CD14-positive monocyte (primary cell): ENCODE measurements at regions not wholly inside any gene's neighbourhood (a gene's known extent, or its start where the extent isn't known, plus 50 kb on each side); places are given as distances from the start of the nearest gene placed in this dataset.

Experiments
- DNase-seq, 3 donors: peaks; one replicate each; pipeline ENCODE4 v3.0.0-alpha.2; 2011 to 2022
- H2AFZ ChIP-seq: 2 replicates; pipeline ENCODE4 v1.6.0; 2012; ENCODE audit warnings: mild to moderate bottlenecking, low read depth, low read length, inconsistent platforms; ENCODE audit not compliant: insufficient read depth, poor library complexity, severe bottlenecking
- H3K27ac ChIP-seq, 2 donors: 1 replicate in 1 of 2; 2 replicates in 1 of 2; pipeline ENCODE4 v1.5.1; 2012 to 2013; ENCODE audit warnings: low read length in 2 of 2, control low read depth in 1 of 2, inconsistent platforms in 1 of 2, low read depth in 1 of 2, mild to moderate bottlenecking in 1 of 2
- H3K27me3 ChIP-seq, 2 donors: one replicate each; pipeline versions ENCODE4 v1.6.0 to v1.6.1; 2011 to 2013; ENCODE audit warnings: low read length in 2 of 2; ENCODE audit not compliant: control insufficient read depth in 2 of 2, insufficient read depth in 2 of 2
- H3K36me3 ChIP-seq, 2 donors: replicated peaks in 1 of 2; 1 replicate in 1 of 2; 2 replicates in 1 of 2; pipeline versions ENCODE4 v1.5.1 to v1.6.1; 2012 to 2013; ENCODE audit warnings: low read length in 2 of 2, control low read depth in 1 of 2, inconsistent platforms in 1 of 2, mild to moderate bottlenecking in 1 of 2; ENCODE audit not compliant: insufficient read depth in 2 of 2, control insufficient read depth in 1 of 2
- H3K4me1 ChIP-seq, 2 donors: 1 replicate in 1 of 2; 2 replicates in 1 of 2; pipeline versions ENCODE4 v1.5.1 to v1.6.1; 2012 to 2013; ENCODE audit warnings: low read length in 2 of 2, control low read depth in 1 of 2, inconsistent platforms in 1 of 2, mild to moderate bottlenecking in 1 of 2, moderate library complexity in 1 of 2; ENCODE audit not compliant: insufficient read depth in 2 of 2, control insufficient read depth in 1 of 2
- H3K4me2 ChIP-seq: replicated peaks from 2 replicates; pipeline ENCODE3; 2012; ENCODE audit warnings: low read length, moderate library complexity, mild to moderate bottlenecking; ENCODE audit not compliant: poor library complexity, severe bottlenecking; ENCODE audit errors: extremely low read depth
- H3K4me3 ChIP-seq, 3 experiments: fragments of 200-600 bp in 1 of 3; sonication (generic) in 1 of 3; replicated peaks in 1 of 3; 1 replicate in 2 of 3; 2 replicates in 1 of 3; pipeline ENCODE4 v1.5.1; 2011 to 2013; ENCODE audit warnings: low read length in 3 of 3, mild to moderate bottlenecking in 3 of 3, control low read depth in 2 of 3, low read depth in 2 of 3, inconsistent platforms in 1 of 3, moderate library complexity in 1 of 3
- H3K79me2 ChIP-seq: 2 replicates; pipeline ENCODE4 v1.6.0; 2012; ENCODE audit warnings: mild to moderate bottlenecking, control low read depth, inconsistent platforms, low read length, moderate library complexity; ENCODE audit not compliant: insufficient read depth
- H3K9ac ChIP-seq: 2 replicates; pipeline ENCODE4 v1.6.0; 2017; ENCODE audit warnings: low read length, mild to moderate bottlenecking; ENCODE audit not compliant: insufficient read depth, poor library complexity, severe bottlenecking
- H3K9me3 ChIP-seq, 2 donors: replicated peaks in 1 of 2; 1 replicate in 1 of 2; 2 replicates in 1 of 2; pipeline versions ENCODE4 v1.5.1 to v1.6.1; 2012 to 2013; ENCODE audit warnings: low read length in 2 of 2, control low read depth in 1 of 2; ENCODE audit not compliant: control insufficient read depth in 1 of 2, insufficient read depth in 1 of 2
- H4K20me1 ChIP-seq: 2 replicates; pipeline ENCODE4 v1.6.0; 2012; ENCODE audit warnings: mild to moderate bottlenecking, low read length, control low read depth, moderate library complexity; ENCODE audit not compliant: insufficient read depth
- H3K27ac Mint-ChIP-seq, 7 donors: one replicate each; pipeline ENCODE4 v1.8.0; 2020; ENCODE audit warnings: mild to moderate bottlenecking in 7 of 7, mixed read lengths in 7 of 7, moderate library complexity in 6 of 7, inconsistent platforms in 2 of 7
- H3K27me3 Mint-ChIP-seq, 3 donors: one replicate each; pipeline ENCODE4 v1.8.0; 2021 to 2022; ENCODE audit warnings: low read depth in 3 of 3, mild to moderate bottlenecking in 3 of 3, mixed read lengths in 3 of 3, moderate library complexity in 3 of 3, inconsistent platforms in 1 of 3
- H3K36me3 Mint-ChIP-seq, 2 donors: one replicate each; pipeline ENCODE4 v1.8.0; 2020; ENCODE audit warnings: mixed read lengths in 2 of 2, inconsistent platforms in 1 of 2, mild to moderate bottlenecking in 1 of 2
- H3K4me1 Mint-ChIP-seq: one replicate; pipeline ENCODE4 v1.8.0; 2020; ENCODE audit warnings: mild to moderate bottlenecking, mixed read lengths
- H3K4me3 Mint-ChIP-seq, 2 donors: one replicate each; pipeline ENCODE4 v1.8.0; 2020; ENCODE audit warnings: mild to moderate bottlenecking in 2 of 2, mixed read lengths in 2 of 2, moderate library complexity in 1 of 2
- H3K9me3 Mint-ChIP-seq, 7 donors: one replicate each; pipeline ENCODE4 v1.8.0; 2020 to 2022; ENCODE audit warnings: mixed read lengths in 7 of 7, mild to moderate bottlenecking in 6 of 7, moderate library complexity in 6 of 7, inconsistent platforms in 2 of 7
- CTCF ChIP-seq: fragments of 200-600 bp; IDR thresholded peaks from one replicate; pipeline ENCODE4 v1.8.0; 2022; ENCODE audit warnings: antibody characterized with exemption, mild to moderate bottlenecking
- WGBS: methylation state at CpG from one replicate; pipeline ENCODE4 v1.1.5; 2013; ENCODE audit warnings: missing lambda C conversion rate; ENCODE audit not compliant: insufficient coverage; 5-methylcytosine and 5-hydroxymethylcytosine counted together
- intact Hi-C, 2 donors: fragments of 100-400 bp; cut with micrococcal nuclease; formaldehyde crosslinking; loops; one replicate each; pipeline versions ENCODE4 v1.15.0 to v1.15.1; 2023

- Histone ChIP-seq H4K20me1 (no peaks in the 10 kb centered on the region), H3K4me1 (peaks cover 8 to 16% of the 10 kb centered on the region in 2 donors), H3K4me3 (no peak overlapping the region), H3K36me3 (no peaks in the 10 kb centered on the region), H2AFZ (no peak overlapping the region), H3K9ac (no peak overlapping the region), H3K79me2 (no peaks in the 10 kb centered on the region), H3K27ac (no peak overlapping the region), H3K27me3 (no peaks in the 10 kb centered on the region), H3K9me3 (peaks cover 0 to 7% of the 10 kb centered on the region in 2 donors), H3K4me2 (no peak overlapping the region)
- Mint-ChIP-seq H3K27ac (no peak overlapping the region), H3K4me3 (no peak overlapping the region), H3K4me1 (peaks cover 18% of the 10 kb centered on the region), H3K36me3 (no peaks in the 10 kb centered on the region), H3K27me3 (peaks cover 0 to 12% (median 2%) of the 10 kb centered on the region in 3 donors), H3K9me3 (peaks cover 3 to 16% (median 9%) of the 10 kb centered on the region in 7 donors)
- no peak for TF ChIP-seq CTCF
- intact Hi-C loops = no loop called here
- DNase-seq = no peak
- no CpG with 5 or more reads among the region's 1 CpG for WGBS
These were observed 107.0 kb upstream of the CD55 start for GRCh38 chr1:207214453-207214852.

- Histone ChIP-seq H3K9ac (no peak overlapping the region), H3K36me3 (no peaks in the 10 kb centered on the region), H4K20me1 (no peaks in the 10 kb centered on the region), H3K27ac (no peak overlapping the region), H3K9me3 (peaks cover 0 to 7% of the 10 kb centered on the region in 2 donors), H3K4me1 (peaks cover 8 to 16% of the 10 kb centered on the region in 2 donors), H3K27me3 (no peaks in the 10 kb centered on the region), H3K79me2 (no peaks in the 10 kb centered on the region), H3K4me3 (peak overlapping the region in 1 of 3 experiments; percentile 15), H3K4me2 (peak overlapping the region; percentile 20), H2AFZ (peak overlapping the region; percentile 32)
- Mint-ChIP-seq H3K27me3 (peaks cover 0 to 12% (median 2%) of the 10 kb centered on the region in 3 donors), H3K9me3 (peaks cover 3 to 9% (median 6%) of the 10 kb centered on the region in 7 donors), H3K27ac (peak overlapping the region in 1 of 7 donors; percentile 32), H3K4me3 (peak overlapping the region in 1 of 2 donors; percentile 46), H3K4me1 (peaks cover 16% of the 10 kb centered on the region), H3K36me3 (no peaks in the 10 kb centered on the region)
- DNase-seq = no peak
- intact Hi-C loops = no loop called here
- WGBS = no CpG with 5 or more reads among the region's 8 CpGs
- TF ChIP-seq CTCF = no peak
These were observed 103.5 kb upstream of the CD55 start for GRCh38 chr1:207217778-207218511.
